Transverse colon (tissue), 4 donors: ENCODE measurements at regions not wholly inside any gene's neighbourhood (a gene's known extent, or its start where the extent isn't known, plus 50 kb on each side); places are given as distances from the start of the nearest gene placed in this dataset.

Source experiments
- CTCF ChIP-seq, 5 experiments: fragments of 200-600 bp in 3 of 5; fragments of 450-650 bp in 2 of 5; sonication (generic) in 3 of 5; IDR thresholded peaks; 1 replicate in 2 of 5; 2 replicates in 3 of 5; pipeline ENCODE4 v1.5.1; 2016 to 2017; ENCODE audit warnings: antibody characterized with exemption in 5 of 5, inconsistent platforms in 3 of 5, mild to moderate bottlenecking in 2 of 5, moderate library complexity in 1 of 5
- EP300 ChIP-seq: sonication (generic); formaldehyde crosslinking; IDR thresholded peaks from one replicate; pipeline ENCODE4 v1.6.1; 2017; ENCODE audit warnings: antibody characterized with exemption, low read depth
- POLR2A ChIP-seq: fragments of 450-650 bp; IDR thresholded peaks from one replicate; pipeline ENCODE4 v1.6.1; 2016; ENCODE audit warnings: antibody characterized with exemption, mild to moderate bottlenecking, moderate library complexity
- POLR2AphosphoS5 ChIP-seq, 3 donors: sonication (generic); formaldehyde crosslinking; IDR thresholded peaks; one replicate each; pipeline ENCODE4 v1.6.1; 2016; ENCODE audit warnings: antibody characterized with exemption in 3 of 3

DNA sequence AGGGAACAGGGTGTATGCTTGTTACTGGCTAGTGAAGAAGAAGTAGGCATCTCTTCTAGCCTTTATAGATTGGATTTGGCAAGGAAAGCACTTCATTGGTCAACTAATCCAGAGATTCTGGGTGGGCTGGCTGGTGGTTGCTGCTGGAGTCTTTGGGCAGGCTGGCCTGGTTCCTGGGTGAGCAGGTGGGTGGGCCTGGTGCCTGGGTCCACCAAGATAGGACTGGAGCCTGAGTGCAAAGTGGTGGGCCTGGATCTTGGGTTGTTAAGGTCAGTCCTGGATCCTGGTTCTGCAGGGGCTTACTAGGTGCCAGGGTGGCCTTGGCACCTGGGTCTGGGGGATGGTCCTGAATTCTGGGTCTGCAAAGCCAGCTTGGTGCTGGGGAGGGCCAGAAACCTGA, 482.4 kb upstream of the GHITM start:
- TF ChIP-seq CTCF (IDR thresholded peaks at IDR 0.05) (no peak), POLR2A (no peak), POLR2AphosphoS5 (IDR thresholded peaks at IDR 0.05) (no peak), EP300 (no peak)
